Upper lobe of left lung (tissue), 4 donors: ENCODE measurements at regions not wholly inside any gene's neighbourhood (a gene's known extent, or its start where the extent isn't known, plus 50 kb on each side); places are given as distances from the start of the nearest gene placed in this dataset.

Experiments
- EP300 ChIP-seq, 4 donors: sonication (generic); formaldehyde crosslinking; IDR thresholded peaks; one replicate each; pipeline ENCODE4 v1.5.1; 2017; ENCODE audit warnings: antibody characterized with exemption in 4 of 4, control low read depth in 2 of 4
- POLR2A ChIP-seq, 4 donors: fragments of 450-650 bp; IDR thresholded peaks; one replicate each; pipeline ENCODE4 v1.5.1; 2016 to 2017; ENCODE audit warnings: antibody characterized with exemption in 4 of 4, mild to moderate bottlenecking in 2 of 4
- POLR2AphosphoS5 ChIP-seq, 2 donors: sonication (generic); formaldehyde crosslinking; IDR thresholded peaks; one replicate each; pipeline ENCODE4 v1.5.1; 2017; ENCODE audit warnings: antibody characterized with exemption in 2 of 2
- TF ChIP-seq, protein P1 (sequence below), 6 experiments: fragments of 450-650 bp in 4 of 6; fragments of 200-600 bp in 2 of 6; sonication (generic) in 2 of 6; IDR thresholded peaks; one replicate each; pipeline ENCODE4 v1.5.1; 2016 to 2019; ENCODE audit warnings: antibody characterized with exemption in 6 of 6

DNA sequence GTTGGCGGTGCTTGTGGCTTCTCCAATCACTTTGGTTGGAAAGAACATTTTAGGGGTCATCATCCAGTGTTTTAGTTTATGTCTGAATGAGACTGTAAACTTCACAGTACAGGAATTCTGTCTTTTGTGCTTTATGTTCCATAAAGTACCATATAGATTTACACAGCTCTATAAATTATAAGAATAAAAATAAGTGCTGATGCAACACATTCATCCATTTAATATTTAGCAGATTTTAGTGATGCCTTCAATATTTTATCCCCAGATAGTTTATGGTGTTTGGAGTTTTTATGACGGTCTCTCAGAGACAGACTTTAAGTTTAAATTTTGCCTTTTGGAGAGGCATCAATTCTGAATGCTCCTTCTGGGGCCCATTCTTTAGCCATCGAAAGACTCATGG is 385.2 kb downstream of the ATP23 start:
- TF ChIP-seq POLR2AphosphoS5 (IDR thresholded peaks at IDR 0.05) = no peak
- no peak for TF ChIP-seq POLR2A (IDR thresholded peaks at IDR 0.05)
- TF ChIP-seq, protein P1, sequence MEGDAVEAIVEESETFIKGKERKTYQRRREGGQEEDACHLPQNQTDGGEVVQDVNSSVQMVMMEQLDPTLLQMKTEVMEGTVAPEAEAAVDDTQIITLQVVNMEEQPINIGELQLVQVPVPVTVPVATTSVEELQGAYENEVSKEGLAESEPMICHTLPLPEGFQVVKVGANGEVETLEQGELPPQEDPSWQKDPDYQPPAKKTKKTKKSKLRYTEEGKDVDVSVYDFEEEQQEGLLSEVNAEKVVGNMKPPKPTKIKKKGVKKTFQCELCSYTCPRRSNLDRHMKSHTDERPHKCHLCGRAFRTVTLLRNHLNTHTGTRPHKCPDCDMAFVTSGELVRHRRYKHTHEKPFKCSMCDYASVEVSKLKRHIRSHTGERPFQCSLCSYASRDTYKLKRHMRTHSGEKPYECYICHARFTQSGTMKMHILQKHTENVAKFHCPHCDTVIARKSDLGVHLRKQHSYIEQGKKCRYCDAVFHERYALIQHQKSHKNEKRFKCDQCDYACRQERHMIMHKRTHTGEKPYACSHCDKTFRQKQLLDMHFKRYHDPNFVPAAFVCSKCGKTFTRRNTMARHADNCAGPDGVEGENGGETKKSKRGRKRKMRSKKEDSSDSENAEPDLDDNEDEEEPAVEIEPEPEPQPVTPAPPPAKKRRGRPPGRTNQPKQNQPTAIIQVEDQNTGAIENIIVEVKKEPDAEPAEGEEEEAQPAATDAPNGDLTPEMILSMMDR (IDR thresholded peaks at IDR 0.05) = no peak
- no peak for TF ChIP-seq EP300 (IDR thresholded peaks at IDR 0.05)
